Activated CD8-positive, alpha-beta memory T cell treated with anti-CD3 and anti-CD28 coated beads for 24 hours (primary cell): ENCODE measurements at regions not wholly inside any gene's neighbourhood (a gene's known extent, or its start where the extent isn't known, plus 50 kb on each side); places are given as distances from the start of the nearest gene placed in this dataset.
"Not testable (repeated sequence)": the region's sequence is repeated elsewhere in the genome, so short reads cannot be mapped to it uniquely, and the experiment has no call there.

Source experiments
- DNase-seq: peaks from one replicate; pipeline ENCODE4 v3.0.0-alpha.2; 2020

DNA sequence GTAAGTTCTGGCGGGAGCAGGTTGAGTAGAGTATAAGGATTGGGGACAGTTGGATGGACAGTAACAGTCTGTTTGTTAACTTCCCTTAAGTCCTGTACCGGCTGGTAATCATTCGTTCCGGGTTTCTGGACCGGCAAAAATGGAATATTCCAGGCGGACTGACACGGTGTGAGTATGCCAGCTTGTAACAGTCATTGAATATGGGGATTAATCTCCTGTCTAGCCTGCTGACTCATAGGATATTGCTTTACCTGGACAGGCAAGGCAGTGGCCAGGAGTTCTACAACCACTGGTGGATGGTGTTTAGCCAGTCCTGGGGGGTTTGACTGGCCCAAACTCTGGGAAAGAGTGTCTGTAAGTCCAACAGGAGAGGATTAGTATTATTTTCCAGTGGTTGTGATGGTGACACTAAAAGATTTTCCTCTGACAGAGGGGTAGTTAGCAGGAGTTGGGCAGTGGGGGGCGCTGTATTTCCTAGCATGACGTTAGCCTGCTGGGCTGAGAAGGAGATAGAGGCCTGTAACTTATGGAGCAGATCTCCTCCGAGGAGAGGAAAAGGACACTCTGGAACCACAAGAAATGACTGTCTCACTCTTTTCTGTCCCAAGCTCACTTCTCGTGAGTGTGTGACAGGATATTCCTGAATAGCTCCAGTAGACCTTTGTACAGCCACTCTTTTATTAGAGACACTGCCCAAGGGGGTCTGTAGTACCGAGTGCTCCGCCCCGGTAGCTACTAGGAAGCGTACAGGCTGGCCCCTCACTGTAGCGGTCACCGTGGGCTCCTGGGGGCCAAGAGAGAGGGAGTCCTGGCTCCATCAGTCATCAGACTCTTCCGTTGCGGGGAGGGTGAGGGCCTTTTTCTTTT lies 152.2 kb downstream of the TRIM27 start:
- no peak for DNase-seq

DNA sequence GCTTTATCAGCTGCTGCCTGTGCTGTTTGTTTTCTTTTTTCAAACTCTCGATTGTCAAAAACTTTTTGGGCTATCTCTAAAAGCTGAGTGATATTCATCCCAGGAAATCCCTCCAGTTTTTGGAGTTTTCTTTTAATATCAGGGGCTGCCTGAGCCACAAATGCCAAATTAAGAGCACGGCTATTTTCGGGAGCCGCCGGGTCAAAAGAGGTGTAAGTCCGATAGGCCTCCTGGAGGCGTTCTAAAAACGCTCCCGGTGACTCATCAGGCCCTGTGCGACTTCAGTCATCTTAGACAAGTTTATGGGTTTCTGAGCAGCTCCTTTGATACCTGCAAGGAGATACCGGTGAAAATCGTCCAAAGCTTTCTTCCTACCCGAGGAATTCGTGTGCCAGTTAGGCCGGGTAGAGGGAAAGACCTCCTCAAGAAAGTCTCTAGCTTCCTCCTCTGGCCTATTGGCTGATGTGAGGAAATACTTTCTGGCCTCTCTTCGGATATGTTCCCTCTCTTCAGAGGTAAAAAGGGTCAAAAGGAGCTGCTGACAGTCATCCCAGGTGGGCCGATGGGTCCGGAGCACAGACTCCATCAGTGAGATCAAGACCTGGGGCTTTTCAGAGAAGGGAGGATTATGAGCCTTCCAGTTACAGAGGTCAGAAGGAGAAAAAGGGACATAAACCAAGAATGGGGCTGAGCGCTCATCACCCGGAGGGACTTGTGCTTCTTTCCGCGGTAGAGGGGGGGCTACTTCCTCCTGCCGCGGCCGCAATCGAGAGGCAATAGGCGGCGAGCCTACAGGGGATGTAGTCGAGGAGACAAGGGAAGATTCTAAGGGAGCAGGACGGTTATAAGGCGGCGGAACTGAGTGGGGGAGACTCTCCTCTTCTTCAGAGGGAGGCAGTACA lies 151.1 kb downstream of the TRIM27 start:
- no peak for DNase-seq

DNA sequence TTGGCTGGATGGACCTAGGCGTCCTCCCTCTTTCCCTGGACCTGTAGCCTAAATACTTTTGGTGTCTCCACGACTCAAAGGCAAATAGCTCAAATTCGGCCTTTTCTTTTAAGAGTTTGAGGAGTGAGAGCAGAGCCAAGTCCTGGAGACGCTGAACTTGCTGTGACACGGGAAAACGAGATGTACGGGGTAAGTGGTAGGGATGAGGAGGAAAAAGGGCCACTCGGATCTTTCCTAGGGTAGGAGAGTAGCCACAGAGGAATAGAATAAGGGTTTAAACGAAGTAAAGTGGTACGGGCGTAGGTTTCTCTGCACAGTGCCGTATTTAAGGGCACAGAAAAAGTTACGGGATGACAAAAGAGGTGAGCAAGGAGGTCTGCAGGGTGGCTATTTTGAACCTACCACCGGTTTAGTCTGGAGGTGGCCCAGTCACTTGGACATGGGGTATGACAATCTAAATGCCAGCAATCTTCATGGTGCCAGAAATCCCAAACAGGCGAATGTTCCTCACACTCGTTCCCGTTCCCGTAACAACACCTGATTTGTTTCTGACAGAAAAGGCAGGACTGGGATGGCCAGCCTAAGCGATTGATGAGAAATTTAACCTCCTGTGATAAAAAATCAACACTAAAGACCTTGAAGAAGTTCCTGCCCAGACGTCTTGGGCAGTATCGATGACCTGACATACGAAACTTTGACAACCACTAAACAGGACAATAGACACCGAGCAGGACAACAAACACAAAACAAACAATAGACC lies 149.3 kb downstream of the TRIM27 start:
- no peak for DNase-seq

DNA sequence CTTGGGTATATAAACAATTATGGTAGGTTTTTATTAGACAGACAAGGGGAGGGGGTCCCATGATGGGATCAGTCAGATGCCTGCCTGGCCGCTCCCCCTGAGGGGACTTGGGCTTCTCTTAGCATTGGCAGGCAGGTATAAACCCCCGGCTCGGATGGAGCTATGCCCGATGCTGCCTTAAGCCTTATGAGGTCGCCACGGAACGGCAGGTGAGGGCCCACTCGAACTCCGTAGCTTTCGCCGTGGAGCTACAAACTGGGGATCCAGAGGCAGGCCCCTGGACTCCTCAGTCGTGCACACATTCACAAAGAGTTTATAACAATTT lies 148.8 kb downstream of the TRIM27 start:
- no peak for DNase-seq

DNA sequence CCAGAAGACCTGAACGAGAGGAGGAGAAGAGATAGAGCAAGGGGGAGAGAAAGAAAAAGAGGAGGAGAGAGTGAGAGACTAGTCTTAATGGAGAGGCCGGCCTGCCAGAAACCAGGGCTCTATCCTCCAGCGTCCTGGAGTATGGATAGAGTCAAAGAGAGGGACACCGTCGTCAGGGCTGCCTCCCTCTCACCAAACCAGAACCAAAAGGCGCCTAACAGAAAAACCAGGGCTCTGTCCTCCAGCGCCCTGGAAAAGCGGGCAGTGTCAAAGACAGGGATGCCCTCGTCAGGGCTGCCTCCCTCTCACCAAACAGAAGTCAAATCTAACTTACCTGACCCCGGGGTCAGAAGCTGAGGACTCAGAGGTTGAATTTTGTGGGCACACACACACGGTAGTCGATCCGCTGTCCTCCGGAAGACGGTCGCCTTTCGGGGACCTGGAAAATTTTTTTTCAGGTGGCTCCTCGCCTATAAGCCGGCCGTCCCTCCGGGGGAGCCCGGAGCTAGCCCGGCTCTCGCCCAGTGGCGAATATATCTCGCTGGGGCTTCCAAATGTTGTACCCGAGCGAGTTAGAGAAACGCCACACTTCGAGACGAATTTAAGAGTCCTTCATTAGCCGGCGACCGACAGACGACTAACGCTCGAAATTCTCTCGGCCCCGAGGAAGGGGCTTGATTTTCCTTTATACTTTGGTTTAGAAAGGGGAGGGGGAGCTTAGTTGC lies 148.2 kb downstream of the TRIM27 start:
- DNase-seq = no peak

DNA sequence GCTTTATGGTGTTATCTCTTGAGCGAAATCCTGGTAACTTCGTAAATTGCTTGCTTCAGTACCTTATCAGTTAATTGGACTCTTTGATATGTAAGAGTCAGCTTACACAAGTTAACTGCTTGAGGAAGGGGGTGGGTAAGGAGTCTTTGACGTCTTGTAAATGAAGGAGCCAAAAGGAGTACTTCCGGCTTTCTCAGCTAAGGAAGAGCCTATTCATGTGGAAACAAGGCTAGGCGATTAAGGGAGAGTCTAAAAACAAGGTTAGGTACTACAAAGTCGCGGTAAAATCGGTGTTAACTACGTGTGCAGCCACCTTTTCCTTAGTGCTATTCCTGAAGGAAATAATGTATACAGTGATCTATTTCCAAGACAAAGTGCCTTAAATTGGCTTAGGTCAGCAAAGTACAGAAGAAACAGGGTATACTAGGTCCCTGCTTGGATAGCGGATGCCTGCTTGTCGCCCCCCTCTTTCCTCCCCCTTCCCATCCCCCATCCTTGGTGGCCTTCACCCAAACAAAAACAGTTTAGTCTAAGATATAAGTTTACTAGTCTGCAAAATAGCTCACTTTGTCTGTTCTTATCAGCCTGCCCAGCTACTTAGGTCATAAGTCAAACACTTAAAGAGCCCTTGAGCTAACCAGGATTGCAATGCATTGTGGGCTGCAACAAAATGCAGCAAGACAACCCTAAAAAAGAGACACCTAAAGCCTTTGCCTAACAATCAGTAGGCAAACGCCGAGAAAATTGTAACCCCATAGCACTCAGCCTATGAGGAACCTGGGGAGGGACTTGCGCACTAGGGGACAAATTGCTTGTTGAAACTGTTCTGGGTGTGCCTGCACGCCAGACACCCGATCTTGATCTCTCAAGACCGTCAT lies 147.3 kb downstream of the TRIM27 start:
- no peak for DNase-seq

DNA sequence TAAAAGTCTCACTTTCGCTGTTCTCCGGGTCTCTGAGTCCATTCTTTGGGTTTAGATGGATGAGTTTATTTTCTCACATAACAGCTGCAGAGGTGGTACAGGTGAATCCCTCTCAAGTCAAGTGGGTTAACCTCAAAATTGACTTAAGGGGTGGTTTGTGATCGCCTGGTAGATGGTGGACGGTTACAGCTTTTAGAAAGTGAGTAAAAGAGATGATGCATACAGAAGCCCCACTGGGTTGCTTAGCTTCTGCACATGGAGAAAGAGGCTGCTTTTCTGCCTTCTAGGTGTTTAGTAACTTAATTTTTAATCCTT lies 146.7 kb downstream of the TRIM27 start:
- DNase-seq = no peak

DNA sequence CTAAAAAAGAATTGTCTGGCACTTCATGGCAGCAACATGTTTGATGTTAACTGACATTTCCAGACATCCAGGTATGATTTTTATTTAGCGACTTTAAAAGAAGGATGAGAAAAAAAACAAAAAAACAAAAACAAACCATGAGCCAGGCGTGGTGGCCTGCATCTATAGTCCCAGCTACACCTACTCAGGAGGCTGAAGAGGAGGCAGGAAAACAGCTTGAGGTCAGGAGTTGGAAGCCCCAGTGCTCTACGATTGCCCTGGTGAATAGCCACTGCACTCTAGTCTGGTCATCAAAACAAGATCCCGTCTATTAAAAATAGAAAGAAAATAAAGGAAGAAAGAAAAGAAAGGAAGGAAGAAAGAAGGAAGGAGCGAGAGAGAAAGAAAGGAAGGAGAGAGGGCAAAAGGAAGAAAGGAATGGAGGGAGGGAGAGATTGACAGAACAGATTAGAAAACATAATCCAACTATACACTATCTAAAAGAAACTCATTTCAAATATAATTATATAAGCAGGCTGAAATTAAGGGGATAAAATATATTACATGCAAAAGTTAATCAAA lies 141.6 kb downstream of the TRIM27 start:
- DNase-seq = no peak

DNA sequence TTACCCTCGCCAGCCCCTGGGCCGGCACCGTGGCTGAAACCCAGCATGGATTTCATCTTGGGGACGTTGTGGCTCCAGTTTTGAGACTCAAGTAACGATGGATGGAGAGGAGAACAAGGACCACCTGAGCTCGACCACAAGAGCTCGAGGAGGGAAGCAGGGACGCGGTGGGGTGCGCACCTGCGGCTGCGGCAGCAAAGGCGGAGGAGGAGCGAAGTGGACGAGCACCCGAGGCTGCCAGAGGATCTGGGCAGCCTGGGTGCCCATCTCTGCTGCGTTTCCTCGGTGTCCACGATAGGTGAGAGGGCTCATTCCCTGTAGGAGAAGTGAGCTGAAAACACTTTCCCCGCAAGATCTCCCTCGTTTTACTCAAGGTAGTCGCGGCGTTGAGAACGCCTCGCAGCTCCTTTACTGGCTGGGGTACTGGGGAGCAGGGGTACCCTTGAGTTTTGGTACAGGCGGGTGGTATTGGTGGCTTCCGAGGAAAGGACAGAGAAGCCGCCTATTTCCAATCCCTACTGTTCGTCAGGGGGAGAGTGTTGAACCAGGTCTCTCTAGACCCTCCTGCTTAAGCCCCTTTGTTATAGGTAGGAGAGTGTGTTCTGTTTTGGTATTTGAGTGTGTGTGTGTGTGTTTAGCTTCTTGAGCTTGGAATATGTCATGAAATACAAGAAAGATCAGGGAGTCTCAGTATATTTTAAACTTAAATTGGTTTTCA lies 137.7 kb downstream of the TRIM27 start:
- no peak for DNase-seq

DNA sequence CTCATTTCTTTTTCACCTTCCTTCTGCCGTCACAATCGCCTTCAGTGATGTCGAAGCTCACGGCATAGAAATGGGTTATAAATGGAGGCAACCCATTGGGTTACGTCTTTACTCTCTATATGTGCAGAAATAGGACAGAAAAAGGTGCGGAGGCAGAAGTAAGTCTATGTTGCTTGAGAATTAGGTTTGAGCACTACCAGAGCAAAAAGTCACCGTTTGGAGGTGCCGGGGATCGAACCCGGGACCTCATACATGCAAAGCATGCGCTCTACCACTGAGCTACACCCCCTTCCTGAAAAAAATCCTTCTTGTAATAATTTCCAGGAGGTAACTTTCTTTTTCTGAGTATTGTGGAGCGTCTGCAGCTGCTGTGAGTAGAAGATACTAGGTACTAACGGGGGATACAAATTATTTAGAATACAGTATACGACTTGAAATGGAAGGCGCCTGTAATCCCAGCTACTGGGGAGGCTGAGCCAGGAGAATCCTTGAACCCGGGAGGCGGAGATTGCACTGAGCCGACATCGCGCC lies 134.2 kb downstream of the TRIM27 start:
- DNase-seq = peak; percentile 69

DNA sequence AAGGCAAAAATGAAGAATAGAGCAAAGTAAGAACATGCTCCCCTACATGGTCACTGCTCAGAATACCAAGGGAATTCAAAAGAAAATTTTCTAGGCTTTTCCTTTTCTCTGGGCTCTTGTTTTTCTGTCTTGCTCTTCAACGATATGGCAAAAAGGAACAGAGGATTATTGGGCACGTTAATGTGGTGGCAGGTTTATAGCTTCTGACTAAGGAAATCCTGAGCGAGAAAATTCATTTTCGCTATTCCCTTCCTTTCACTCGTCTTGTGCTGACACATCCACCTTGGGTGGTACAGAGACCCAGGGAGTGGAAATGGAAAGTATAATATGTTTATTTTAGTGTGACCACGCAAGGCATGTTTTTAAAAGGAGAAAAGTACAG lies 132.8 kb downstream of the TRIM27 start:
- no peak for DNase-seq

DNA sequence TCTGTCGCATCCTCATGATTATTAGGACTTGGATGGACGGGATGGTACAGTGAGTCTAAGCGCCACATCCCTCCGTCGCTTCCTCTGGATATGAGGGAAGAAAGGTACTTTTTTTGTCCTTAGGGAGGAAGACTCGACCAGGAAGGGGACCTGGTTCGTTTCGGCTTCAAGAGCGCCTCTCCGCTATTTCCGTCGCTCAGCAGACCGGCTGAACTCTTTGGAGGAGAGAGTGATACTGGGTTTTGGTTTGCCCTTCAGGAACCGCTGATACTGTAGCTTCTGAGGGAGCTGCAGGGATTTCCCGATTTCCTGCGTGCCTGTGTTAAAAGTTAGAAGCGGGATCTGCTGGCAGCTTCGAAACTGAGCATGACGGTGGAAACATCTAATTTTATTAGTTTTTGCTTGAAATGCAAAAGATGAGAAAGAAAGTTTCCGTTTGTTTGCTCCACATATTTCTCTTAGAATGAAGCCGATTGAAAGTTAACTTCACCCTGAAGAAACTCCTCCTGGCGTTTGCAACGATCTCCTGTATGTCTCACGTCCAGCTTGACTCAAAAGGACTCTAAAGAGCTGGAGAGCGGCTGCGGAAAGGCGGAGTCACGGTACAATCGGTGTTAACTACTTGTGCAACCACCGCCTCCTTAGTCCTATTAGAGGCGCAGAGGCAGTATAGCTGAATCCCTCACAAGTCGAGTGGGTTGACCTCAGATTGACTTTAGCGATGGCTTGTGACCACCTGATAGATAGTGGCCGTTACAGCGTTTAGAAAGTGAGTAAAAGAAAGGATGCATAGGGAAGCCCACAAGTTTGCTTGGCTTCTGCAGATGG lies 129.4 kb downstream of the TRIM27 start:
- DNase-seq = no peak

DNA sequence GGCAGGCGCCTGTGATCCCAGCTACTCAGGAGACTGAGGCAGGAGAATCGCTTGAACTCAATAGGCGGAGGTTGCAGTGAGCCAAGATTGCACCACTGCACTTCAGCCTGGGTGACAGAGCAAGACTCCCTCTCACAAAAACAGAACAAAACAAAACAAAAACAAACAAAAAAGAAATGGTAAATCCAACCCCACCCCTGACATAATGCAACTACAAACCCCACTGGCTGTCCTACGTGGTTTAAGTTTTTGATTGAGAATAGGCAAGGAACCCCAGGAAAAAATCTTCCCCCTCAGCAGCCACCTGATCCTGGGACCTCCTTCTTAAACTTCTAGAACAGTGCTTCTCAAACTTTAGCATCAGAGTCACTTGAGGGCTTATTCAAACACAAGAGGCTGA lies 123.1 kb downstream of the TRIM27 start:
- DNase-seq = not testable (repeated sequence)

DNA sequence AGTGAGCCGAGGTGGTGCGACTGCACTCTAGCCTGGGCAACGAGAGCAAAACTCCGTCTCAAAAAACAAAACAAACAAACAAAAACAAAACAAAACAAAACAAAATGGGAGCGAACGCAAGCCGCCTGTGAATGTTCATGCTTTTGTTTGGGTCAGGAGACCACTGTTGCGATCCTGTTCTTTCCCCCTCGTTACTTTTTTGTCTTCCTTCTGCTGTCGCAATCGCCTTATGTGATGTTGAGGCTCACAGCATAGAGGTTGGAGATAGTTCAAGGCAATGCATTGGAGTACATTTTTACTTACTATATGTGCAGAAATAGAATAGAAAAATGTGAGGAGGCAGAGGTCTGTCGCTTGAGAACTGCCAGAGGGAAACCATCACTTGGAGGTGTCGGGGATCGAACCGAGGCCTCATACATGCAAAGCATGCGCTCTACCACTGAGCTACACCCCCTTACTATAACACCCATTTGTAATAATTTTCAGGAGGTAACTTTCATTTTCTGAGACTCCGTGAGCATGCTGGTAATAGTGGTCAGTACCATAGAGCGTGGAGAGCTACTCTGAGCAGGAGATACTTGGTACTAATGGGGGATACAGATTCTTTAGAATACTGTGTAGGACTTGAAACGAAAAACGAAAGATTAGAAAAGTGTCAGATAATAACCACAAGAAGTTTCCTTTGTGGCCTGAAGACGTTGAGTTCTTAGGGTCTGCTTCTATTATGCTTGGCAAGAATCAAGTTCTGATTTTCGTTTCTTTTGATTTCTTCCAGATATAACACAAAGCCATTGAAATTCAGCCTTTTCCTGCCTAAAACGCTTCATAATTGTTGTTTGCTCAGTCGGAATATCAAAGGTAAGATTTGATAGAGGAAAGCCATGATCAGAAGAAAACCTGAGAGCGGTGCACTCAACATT lies 121.1 kb downstream of the TRIM27 start:
- no peak for DNase-seq

DNA sequence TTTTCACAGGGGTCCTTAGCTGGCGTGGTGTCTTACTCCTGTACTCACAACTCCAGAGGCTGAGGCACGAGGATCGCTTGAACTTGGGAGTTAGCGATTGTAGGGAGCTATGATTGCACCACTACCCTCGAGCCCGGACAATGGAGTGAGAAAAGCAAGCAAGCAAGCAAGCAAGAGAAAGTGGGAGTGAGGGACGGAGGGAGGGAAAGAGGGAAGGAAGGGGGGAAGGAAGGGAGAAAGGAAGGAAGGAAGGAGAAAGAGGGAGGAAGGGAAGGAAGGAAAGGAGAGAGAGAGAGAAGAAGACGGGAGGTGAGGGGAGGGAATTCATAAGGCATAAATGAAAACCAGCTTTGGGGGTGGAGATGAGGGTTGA lies 120.5 kb downstream of the TRIM27 start:
- DNase-seq = no peak

DNA sequence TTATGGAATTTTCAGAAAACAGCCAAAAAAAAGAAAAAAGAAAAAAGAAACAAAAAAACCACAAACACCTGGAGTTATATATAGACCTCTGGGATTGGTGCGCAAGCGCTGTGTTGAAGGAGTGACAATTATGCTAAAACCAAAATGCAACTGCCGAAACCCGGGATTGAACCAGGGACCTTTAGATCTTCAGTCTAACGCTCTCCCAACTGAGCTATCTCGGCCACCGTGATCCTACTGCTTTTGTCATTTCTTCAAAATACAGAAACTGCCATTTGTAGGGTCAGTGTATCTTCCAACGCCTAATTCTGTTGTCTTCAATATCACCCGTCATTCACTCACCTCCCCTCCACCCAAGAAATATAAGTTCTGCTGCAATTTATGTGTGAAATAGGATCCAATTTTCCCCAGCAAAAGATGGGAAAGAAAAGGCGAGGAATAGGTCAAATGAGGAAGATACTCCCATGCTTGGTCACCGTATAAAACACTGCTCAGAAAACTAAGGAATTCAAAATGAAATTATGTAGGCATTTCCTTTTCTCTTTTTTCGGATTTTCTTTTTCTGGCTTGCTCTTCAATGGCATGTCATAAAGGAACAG lies 116.0 kb downstream of the TRIM27 start:
- peak; percentile 66 for DNase-seq

DNA sequence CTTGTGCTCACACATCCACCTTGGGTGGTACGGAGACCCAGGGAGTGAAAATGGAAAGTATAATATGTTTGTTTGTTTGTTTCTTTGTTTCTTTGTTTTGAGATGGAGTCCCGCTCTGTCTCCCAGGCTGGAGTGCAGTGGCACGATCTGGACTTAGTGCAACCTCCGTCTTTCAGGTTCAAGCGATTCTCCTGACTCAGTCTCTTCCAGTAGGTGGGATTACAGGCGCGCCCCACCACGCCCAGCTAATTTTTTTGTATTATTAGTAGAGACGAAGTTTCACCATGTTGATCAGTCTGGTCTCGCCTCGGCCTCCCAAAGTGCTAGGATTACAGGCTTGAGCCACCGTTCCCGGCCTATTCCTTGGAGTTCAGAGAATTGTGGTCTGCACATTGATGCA lies 115.4 kb downstream of the TRIM27 start:
- no peak for DNase-seq
